Mucosa of gallbladder (tissue), 1 donor: ENCODE measurements at regions not wholly inside any gene's neighbourhood (a gene's known extent, or its start where the extent isn't known, plus 50 kb on each side); places are given as distances from the start of the nearest gene placed in this dataset.

Experiments
- DNase-seq: peaks from one replicate; pipeline ENCODE4 v3.0.0-alpha.2; 2020; ENCODE audit warnings: low spot score
- donor health status: DM: no; HTN: no; CAD: no.

- DNase-seq, result no peak
These were observed 185.1 kb downstream of the CLIC5 start for GRCh38 chr6:45830441-45831139.

GRCh38 chr6:45829873-45830272 is 185.8 kb downstream of the CLIC5 start:
- DNase-seq, result no peak

- DNase-seq, result peak; percentile 68
These were observed 187.6 kb downstream of the CLIC5 start for GRCh38 chr6:45827952-45828530.

- DNase-seq, result no peak
These were observed 192.8 kb downstream of the CLIC5 start for GRCh38 chr6:45822873-45823272.

GRCh38 chr6:45822246-45822812 is 193.3 kb downstream of the CLIC5 start:
- no peak for DNase-seq

GRCh38 chr6:45818655-45819054 is 197.0 kb downstream of the CLIC5 start:
- DNase-seq, result no peak

GRCh38 chr6:45816674-45817297 is 198.9 kb downstream of the CLIC5 start:
- no peak for DNase-seq

GRCh38 chr6:45815466-45816125 is 200.1 kb downstream of the CLIC5 start:
- no peak for DNase-seq

- DNase-seq, result no peak
These were observed 200.9 kb downstream of the CLIC5 start for GRCh38 chr6:45814772-45815171.

- no peak for DNase-seq
These were observed 201.7 kb downstream of the CLIC5 start for GRCh38 chr6:45813943-45814342.

GRCh38 chr6:45812922-45813321 is 202.7 kb downstream of the CLIC5 start:
- DNase-seq, result no peak

- no peak for DNase-seq
These were observed 206.7 kb downstream of the CLIC5 start for GRCh38 chr6:45808917-45809316.

- no peak for DNase-seq
These were observed 207.5 kb downstream of the CLIC5 start for GRCh38 chr6:45808042-45808645.

- no peak for DNase-seq
These were observed 208.2 kb downstream of the CLIC5 start for GRCh38 chr6:45807311-45808041.

GRCh38 chr6:45806172-45806571 is 209.5 kb downstream of the CLIC5 start:
- DNase-seq, result no peak

- no peak for DNase-seq
These were observed 212.6 kb downstream of the CLIC5 start for GRCh38 chr6:45803071-45803470.

GRCh38 chr6:45801471-45802289 is 214.0 kb downstream of the CLIC5 start:
- DNase-seq, result no peak

GRCh38 chr6:45800911-45801310 is 214.7 kb downstream of the CLIC5 start:
- DNase-seq, result no peak

- DNase-seq, result no peak
These were observed 220.0 kb downstream of the CLIC5 start for GRCh38 chr6:45795678-45796077.

GRCh38 chr6:45794465-45794864 is 221.2 kb downstream of the CLIC5 start:
- DNase-seq, result no peak
